Lung (tissue), 11 donors: ENCODE measurements at regions not wholly inside any gene's neighbourhood (a gene's known extent, or its start where the extent isn't known, plus 50 kb on each side); places are given as distances from the start of the nearest gene placed in this dataset.
"Not testable (repeated sequence)": the region's sequence is repeated elsewhere in the genome, so short reads cannot be mapped to it uniquely, and the experiment has no call there.

Experiments used
- ATAC-seq: fragments of 200-7000 bp; cut with Tn5 transposase; one replicate; pipeline ENCODE4 v1.9.1; 2020; ENCODE audit warnings: moderate number of reproducible peaks; ENCODE audit not compliant: insufficient read depth, low FRiP score
- DNase-seq, 3 donors: peaks; one replicate each; pipeline ENCODE4 v3.0.0-alpha.2; 2013 to 2017
- H3K27ac ChIP-seq, 2 donors: one replicate each; pipeline ENCODE4 v1.5.1; 2013; ENCODE audit warnings: mild to moderate bottlenecking in 2 of 2, moderate library complexity in 2 of 2, control low read depth in 1 of 2, inconsistent platforms in 1 of 2, low read depth in 1 of 2, low read length in 1 of 2
- H3K27me3 ChIP-seq, 3 donors: one replicate each; pipeline ENCODE4 v1.5.1; 2013; ENCODE audit warnings: low read length in 2 of 3; ENCODE audit not compliant: control insufficient read depth in 3 of 3, insufficient read depth in 3 of 3
- H3K36me3 ChIP-seq, 4 donors: one replicate each; pipeline ENCODE4 v1.5.1; 2013; ENCODE audit warnings: low read length in 4 of 4, mild to moderate bottlenecking in 1 of 4, moderate library complexity in 1 of 4; ENCODE audit not compliant: control insufficient read depth in 4 of 4, insufficient read depth in 4 of 4
- H3K4me1 ChIP-seq, 5 donors: one replicate each; pipeline ENCODE4 v1.5.1; 2013; ENCODE audit warnings: low read length in 5 of 5, mild to moderate bottlenecking in 2 of 5, moderate library complexity in 1 of 5; ENCODE audit not compliant: control insufficient read depth in 5 of 5, insufficient read depth in 5 of 5
- H3K4me3 ChIP-seq: one replicate; pipeline ENCODE4 v1.5.1; 2013; ENCODE audit warnings: mild to moderate bottlenecking, control low read depth, moderate library complexity
- H3K9ac ChIP-seq, 2 donors: one replicate each; pipeline ENCODE4 v1.5.1; 2013; ENCODE audit warnings: low read length in 2 of 2, control low read depth in 1 of 2; ENCODE audit not compliant: insufficient read depth in 1 of 2
- H3K9me3 ChIP-seq, 4 donors: one replicate each; pipeline ENCODE4 v1.5.1; 2013; ENCODE audit warnings: low read length in 3 of 4, mild to moderate bottlenecking in 1 of 4, moderate library complexity in 1 of 4; ENCODE audit not compliant: control insufficient read depth in 4 of 4, insufficient read depth in 3 of 4
- WGBS, 2 donors: extraction: QIAGEN DNeasy Blood & Tissue Kit; methylation state at CpG; one replicate each; pipeline ENCODE4 v1.1.7; 2013; 5-methylcytosine and 5-hydroxymethylcytosine counted together
- TF ChIP-seq, protein P1 (sequence below): IDR thresholded peaks from 2 replicates; pipeline ENCODE4 v1.5.1; 2012; ENCODE audit warnings: mild to moderate bottlenecking; ENCODE audit errors: control extremely low read depth, extremely low read depth
- donor health status: control.
- donor health status: control.
- donor health status: Bipolar disorder and iron deficiency.
- donor health status: healthy.
- donor health status: DM: yes; HTN: yes; CAD: no.

- 68 to 93% methylated on average over 2 of the region's 2 CpGs for WGBS, 2 donors
- DNase-seq (peak; percentile 38 to 80 (median 76)), ATAC-seq (no peak)
- no peaks in the 10 kb centered on the region for H3K27me3 ChIP-seq
- no peaks in the 10 kb centered on the region for H3K4me1 ChIP-seq
- H3K9me3 ChIP-seq, result no peaks in the 10 kb centered on the region
- H3K36me3 ChIP-seq, result no peaks in the 10 kb centered on the region
- no peak overlapping the region for H3K9ac ChIP-seq
- H3K27ac ChIP-seq, result no peak overlapping the region
- no peak overlapping the region for H3K4me3 ChIP-seq
- TF ChIP-seq, protein P1, sequence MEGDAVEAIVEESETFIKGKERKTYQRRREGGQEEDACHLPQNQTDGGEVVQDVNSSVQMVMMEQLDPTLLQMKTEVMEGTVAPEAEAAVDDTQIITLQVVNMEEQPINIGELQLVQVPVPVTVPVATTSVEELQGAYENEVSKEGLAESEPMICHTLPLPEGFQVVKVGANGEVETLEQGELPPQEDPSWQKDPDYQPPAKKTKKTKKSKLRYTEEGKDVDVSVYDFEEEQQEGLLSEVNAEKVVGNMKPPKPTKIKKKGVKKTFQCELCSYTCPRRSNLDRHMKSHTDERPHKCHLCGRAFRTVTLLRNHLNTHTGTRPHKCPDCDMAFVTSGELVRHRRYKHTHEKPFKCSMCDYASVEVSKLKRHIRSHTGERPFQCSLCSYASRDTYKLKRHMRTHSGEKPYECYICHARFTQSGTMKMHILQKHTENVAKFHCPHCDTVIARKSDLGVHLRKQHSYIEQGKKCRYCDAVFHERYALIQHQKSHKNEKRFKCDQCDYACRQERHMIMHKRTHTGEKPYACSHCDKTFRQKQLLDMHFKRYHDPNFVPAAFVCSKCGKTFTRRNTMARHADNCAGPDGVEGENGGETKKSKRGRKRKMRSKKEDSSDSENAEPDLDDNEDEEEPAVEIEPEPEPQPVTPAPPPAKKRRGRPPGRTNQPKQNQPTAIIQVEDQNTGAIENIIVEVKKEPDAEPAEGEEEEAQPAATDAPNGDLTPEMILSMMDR, result no peak
These were observed 898.3 kb downstream of the REEP3 start for GRCh38 chr10:64419461-64419860.

DNA sequence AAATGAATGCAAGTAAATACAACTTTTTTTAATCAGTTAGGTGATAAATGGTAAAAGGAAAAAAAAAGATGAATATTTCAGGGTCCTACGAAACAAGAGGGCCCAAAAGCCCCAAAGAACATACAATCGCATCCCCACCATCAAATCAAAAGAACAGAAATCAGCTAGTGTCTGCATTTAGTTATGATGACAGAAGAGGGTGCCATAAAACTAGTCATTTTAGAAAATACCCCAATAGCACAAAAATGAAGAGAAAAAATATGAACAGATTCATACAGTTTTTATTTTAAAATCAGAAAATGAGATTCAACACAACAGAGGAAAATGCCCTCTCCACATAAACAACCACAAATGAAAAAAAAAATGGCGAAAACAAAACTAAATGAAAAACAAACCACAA lies 905.5 kb downstream of the REEP3 start:
- H3K27me3 ChIP-seq, result no peaks in the 10 kb centered on the region
- no peaks in the 10 kb centered on the region for H3K36me3 ChIP-seq
- DNase-seq, result peak in 1 of 3 donors; percentile 26
- ATAC-seq, result no peak
- 87 to 90% methylated on average over 3 of the region's 3 CpGs for WGBS, 2 donors
- no peak overlapping the region for H3K9ac ChIP-seq
- H3K27ac ChIP-seq, result no peak overlapping the region
- no peaks in the 10 kb centered on the region for H3K4me1 ChIP-seq
- TF ChIP-seq, protein P1, result no peak
- no peak overlapping the region for H3K4me3 ChIP-seq
- no peaks in the 10 kb centered on the region for H3K9me3 ChIP-seq

DNA sequence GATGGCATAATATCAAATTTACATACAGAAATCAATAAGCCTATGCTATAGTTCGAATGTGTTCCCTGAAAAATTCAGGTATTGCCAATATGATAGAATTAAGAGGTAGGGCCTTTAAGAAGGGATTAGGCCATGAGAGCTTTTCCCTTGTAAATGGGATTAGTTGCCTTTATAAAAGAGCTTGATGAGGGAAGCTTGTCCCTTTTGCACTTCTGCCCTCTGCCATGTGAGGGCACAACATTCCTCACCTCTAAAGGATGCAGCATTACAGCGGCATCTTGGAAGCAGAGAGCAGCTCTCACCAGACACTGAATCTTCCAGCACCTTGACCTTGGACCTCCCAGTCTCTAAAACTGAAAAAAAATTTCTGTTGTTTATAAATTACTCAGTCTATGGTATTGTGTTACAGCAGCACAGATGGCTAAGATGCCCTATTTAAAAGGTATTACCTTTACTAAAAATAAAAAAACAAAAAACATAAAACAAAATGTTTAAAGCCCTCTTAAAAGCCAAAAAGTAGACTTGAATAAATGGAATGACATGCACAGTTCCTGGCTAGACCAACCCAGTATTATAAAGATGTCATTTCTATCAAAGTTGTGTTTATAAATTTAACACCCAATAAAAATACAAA lies 909.6 kb downstream of the REEP3 start:
- H3K4me3 ChIP-seq, result no peak overlapping the region
- DNase-seq (peak; percentile 17 to 34 (median 17)), ATAC-seq (no peak)
- TF ChIP-seq, protein P1, result no peak
- H3K4me1 ChIP-seq, result no peaks in the 10 kb centered on the region
- 30 to 35% methylated on average over 2 of the region's 2 CpGs for WGBS, 2 donors
- H3K9ac ChIP-seq, result no peak overlapping the region
- H3K36me3 ChIP-seq, result no peaks in the 10 kb centered on the region
- no peaks in the 10 kb centered on the region for H3K27me3 ChIP-seq
- H3K27ac ChIP-seq, result no peak overlapping the region
- no peaks in the 10 kb centered on the region for H3K9me3 ChIP-seq

- not testable (repeated sequence) for ATAC-seq, H3K36me3 ChIP-seq, H3K9ac ChIP-seq, H3K27ac ChIP-seq, H3K4me3 ChIP-seq, H3K9me3 ChIP-seq, H3K27me3 ChIP-seq, DNase-seq, H3K4me1 ChIP-seq
- WGBS, 2 donors, result 93 to 94% methylated on average over 14 of the region's 14 CpGs
These were observed 920.7 kb downstream of the REEP3 start for GRCh38 chr10:64441872-64442271.
